Caco-2 (cell line): ENCODE measurements at regions not wholly inside any gene's neighbourhood (a gene's known extent, or its start where the extent isn't known, plus 50 kb on each side); places are given as distances from the start of the nearest gene placed in this dataset.

Experiments
- BruUV-seq: library from RNA; stranded (reverse); fragments of 400-500 nt; replicated peaks from 2 replicates; lab custom pipeline; 2021; lab: Mats Ljungman, UMichigan
- CTCF ChIA-PET: fragments of 300-600 bp; sonication (Branson Sonifier 250); formaldehyde crosslinking; loops from one replicate; lab custom pipeline; 2022; ENCODE audit warnings: antibody characterized with exemption; lab: Charles Lee
- POLR2A ChIA-PET: fragments of 300-600 bp; sonication (Branson Sonifier 250); formaldehyde crosslinking; loops from one replicate; lab custom pipeline; 2022; ENCODE audit warnings: antibody characterized with exemption; lab: Charles Lee
- DNase-seq, 2 experiments: peaks; one replicate each; pipeline versions ENCODE4 v3.0.0 to v3.0.0-alpha.2; 2020 to 2022
- H3K27me3 ChIP-seq: replicated peaks from 2 replicates; pipeline ENCODE4 v1.6.0; 2011; ENCODE audit warnings: low read length; ENCODE audit not compliant: control insufficient read depth, insufficient read depth
- H3K36me3 ChIP-seq: 2 replicates; pipeline ENCODE4 v1.5.1; 2011; ENCODE audit warnings: low read length; ENCODE audit not compliant: control insufficient read depth, insufficient read depth
- H3K4me1 ChIP-seq: fragments of 250-450 bp; sonication (Bioruptor Pico); 2 replicates; pipeline ENCODE4 v1.5.1; 2020; ENCODE audit warnings: mild to moderate bottlenecking
- H3K4me3 ChIP-seq: 2 replicates; pipeline ENCODE4 v1.5.1; 2011; ENCODE audit warnings: low read depth, mild to moderate bottlenecking, control low read depth, low read length
- H3K9me3 ChIP-seq: fragments of 250-450 bp; sonication (Bioruptor Pico); 2 replicates; pipeline ENCODE4 v1.5.1; 2020; ENCODE audit warnings: mild to moderate bottlenecking, moderate library complexity
- H3K27ac Mint-ChIP-seq: one replicate; pipeline ENCODE4 v1.8.0; 2022; ENCODE audit warnings: mixed read lengths; ENCODE audit not compliant: unreplicated experiment
- H3K27me3 Mint-ChIP-seq: one replicate; pipeline ENCODE4 v1.8.0; 2022; ENCODE audit warnings: mixed read lengths; ENCODE audit not compliant: insufficient read depth, unreplicated experiment
- H3K36me3 Mint-ChIP-seq: one replicate; pipeline ENCODE4 v1.8.0; 2022; ENCODE audit warnings: mild to moderate bottlenecking, mixed read lengths; ENCODE audit not compliant: insufficient read depth, unreplicated experiment
- H3K4me1 Mint-ChIP-seq: one replicate; pipeline ENCODE4 v1.8.0; 2022; ENCODE audit warnings: low read depth, mixed read lengths; ENCODE audit not compliant: unreplicated experiment
- H3K4me3 Mint-ChIP-seq: one replicate; pipeline ENCODE4 v1.8.0; 2022; ENCODE audit warnings: mild to moderate bottlenecking, moderate library complexity, mixed read lengths; ENCODE audit not compliant: unreplicated experiment
- H3K9me3 Mint-ChIP-seq: one replicate; pipeline ENCODE4 v1.8.0; 2022; ENCODE audit warnings: mixed read lengths; ENCODE audit not compliant: unreplicated experiment
- intact Hi-C: fragments of 100-400 bp; cut with micrococcal nuclease; formaldehyde crosslinking; loops from one replicate; pipeline ENCODE4 v1.10.0; 2022; ENCODE audit not compliant: unreplicated experiment
- TF ChIP-seq, protein P1 (sequence below), 2 experiments: fragments of 200-600 bp in 1 of 2; IDR thresholded peaks; 1 replicate in 1 of 2; 2 replicates in 1 of 2; pipeline versions ENCODE4 v1.5.1 to v1.8.0; 2011 to 2022; ENCODE audit warnings: antibody characterized with exemption in 1 of 2, control low read depth in 1 of 2, inconsistent platforms in 1 of 2, low read depth in 1 of 2, low read length in 1 of 2, mild to moderate bottlenecking in 1 of 2, moderate library complexity in 1 of 2; ENCODE audit not compliant: insufficient read depth in 1 of 2, severe bottlenecking in 1 of 2, unreplicated experiment in 1 of 2

DNA sequence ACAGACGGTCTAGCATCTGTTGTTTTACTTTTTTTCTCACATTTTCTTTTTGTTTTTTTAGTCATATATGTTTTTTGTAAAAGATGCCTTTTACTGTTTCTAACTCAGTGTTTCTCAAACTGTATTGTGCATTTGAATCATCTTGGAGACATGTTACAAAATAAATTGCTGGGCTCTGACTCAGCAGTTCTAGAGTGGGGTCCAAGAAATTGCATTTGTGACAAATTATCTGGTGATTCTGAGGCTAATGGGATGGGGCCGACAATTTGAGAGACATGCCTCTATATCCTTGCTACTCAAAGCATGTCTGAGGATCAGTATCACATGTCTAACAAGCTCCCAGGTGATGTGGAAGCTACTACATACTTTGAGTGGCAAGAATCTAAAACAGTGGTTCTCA, 478.8 kb downstream of the PLCL1 start:
- Mint-ChIP-seq H3K9me3 (no peaks in the 10 kb centered on the region), H3K27ac (no peak overlapping the region), H3K36me3 (no peaks in the 10 kb centered on the region), H3K4me3 (no peak overlapping the region), H3K4me1 (no peaks in the 10 kb centered on the region), H3K27me3 (peaks cover 17% of the 10 kb centered on the region)
- no peaks in the 10 kb centered on the region for H3K36me3 ChIP-seq
- CTCF ChIA-PET = no interaction called here
- POLR2A ChIA-PET = no interaction called here
- no peak for DNase-seq
- no peaks in the 10 kb centered on the region for H3K27me3 ChIP-seq
- H3K9me3 ChIP-seq = no peaks in the 10 kb centered on the region
- intact Hi-C loops = no loop called here
- TF ChIP-seq, protein P1, sequence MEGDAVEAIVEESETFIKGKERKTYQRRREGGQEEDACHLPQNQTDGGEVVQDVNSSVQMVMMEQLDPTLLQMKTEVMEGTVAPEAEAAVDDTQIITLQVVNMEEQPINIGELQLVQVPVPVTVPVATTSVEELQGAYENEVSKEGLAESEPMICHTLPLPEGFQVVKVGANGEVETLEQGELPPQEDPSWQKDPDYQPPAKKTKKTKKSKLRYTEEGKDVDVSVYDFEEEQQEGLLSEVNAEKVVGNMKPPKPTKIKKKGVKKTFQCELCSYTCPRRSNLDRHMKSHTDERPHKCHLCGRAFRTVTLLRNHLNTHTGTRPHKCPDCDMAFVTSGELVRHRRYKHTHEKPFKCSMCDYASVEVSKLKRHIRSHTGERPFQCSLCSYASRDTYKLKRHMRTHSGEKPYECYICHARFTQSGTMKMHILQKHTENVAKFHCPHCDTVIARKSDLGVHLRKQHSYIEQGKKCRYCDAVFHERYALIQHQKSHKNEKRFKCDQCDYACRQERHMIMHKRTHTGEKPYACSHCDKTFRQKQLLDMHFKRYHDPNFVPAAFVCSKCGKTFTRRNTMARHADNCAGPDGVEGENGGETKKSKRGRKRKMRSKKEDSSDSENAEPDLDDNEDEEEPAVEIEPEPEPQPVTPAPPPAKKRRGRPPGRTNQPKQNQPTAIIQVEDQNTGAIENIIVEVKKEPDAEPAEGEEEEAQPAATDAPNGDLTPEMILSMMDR (IDR thresholded peaks at IDR 0.05; ENCODE audit: insufficient read depth in 1 of 2, low read depth in 1 of 2, low read length in 1 of 2, severe bottlenecking in 1 of 2, unreplicated experiment in 1 of 2) = no peak
- no TSS peak for BruUV-seq
- H3K4me1 ChIP-seq = no peaks in the 10 kb centered on the region
- no peak overlapping the region for H3K4me3 ChIP-seq

DNA sequence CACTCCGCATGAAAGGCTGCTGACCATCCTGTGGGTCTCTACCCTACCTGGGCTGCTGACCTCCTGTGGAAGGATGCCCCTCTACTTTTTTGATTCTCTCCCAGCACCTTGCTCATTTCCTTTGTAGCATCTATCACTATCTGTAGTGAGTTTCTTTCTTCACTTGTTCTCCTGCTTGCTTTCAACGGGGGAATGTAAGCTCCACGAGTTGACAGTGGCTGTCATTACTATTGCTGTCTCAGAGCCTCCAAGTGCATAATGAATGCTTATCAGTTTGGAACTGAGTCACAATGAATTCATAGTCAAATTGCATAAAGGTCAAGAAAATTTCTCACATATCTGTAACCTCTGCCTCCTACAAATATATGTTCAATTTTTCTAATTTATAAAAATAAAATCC, 477.7 kb downstream of the PLCL1 start:
- Histone ChIP-seq H3K4me3 (no peak overlapping the region), H3K27me3 (no peaks in the 10 kb centered on the region), H3K4me1 (no peaks in the 10 kb centered on the region), H3K9me3 (no peaks in the 10 kb centered on the region), H3K36me3 (no peaks in the 10 kb centered on the region)
- H3K27ac Mint-ChIP-seq = no peak overlapping the region
- POLR2A ChIA-PET = no interaction called here
- no TSS peak for BruUV-seq
- H3K4me3 Mint-ChIP-seq = no peak overlapping the region
- H3K9me3 Mint-ChIP-seq = no peaks in the 10 kb centered on the region
- CTCF ChIA-PET = no interaction called here
- DNase-seq = no peak
- H3K4me1 Mint-ChIP-seq = no peaks in the 10 kb centered on the region
- peaks cover 17% of the 10 kb centered on the region for H3K27me3 Mint-ChIP-seq
- intact Hi-C loops = no loop called here
- TF ChIP-seq, protein P1 (IDR thresholded peaks at IDR 0.05; ENCODE audit: insufficient read depth in 1 of 2, low read depth in 1 of 2, low read length in 1 of 2, severe bottlenecking in 1 of 2, unreplicated experiment in 1 of 2) = no peak
- H3K36me3 Mint-ChIP-seq = no peaks in the 10 kb centered on the region

DNA sequence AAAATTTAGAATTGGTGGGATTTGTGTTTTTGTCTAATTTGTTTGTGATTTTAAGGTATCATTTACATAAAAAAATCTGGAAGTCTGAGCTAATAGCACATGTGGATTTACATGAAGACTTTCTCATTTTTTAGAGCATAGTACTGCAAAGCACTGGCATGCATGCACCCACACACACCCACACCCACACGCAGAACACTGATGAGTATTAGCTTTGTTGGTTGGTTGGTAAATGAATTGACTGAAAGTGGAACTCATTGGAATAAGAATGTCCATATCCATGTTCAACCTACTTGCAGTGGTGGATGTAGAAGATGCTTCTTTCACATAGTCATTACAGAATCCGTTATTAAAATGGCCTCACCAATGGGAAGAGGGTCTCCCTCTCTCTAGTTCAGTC, 475.8 kb downstream of the PLCL1 start:
- H3K9me3 ChIP-seq = no peaks in the 10 kb centered on the region
- Mint-ChIP-seq H3K4me3 (no peak overlapping the region), H3K4me1 (no peaks in the 10 kb centered on the region), H3K36me3 (no peaks in the 10 kb centered on the region), H3K9me3 (no peaks in the 10 kb centered on the region), H3K27ac (no peak overlapping the region), H3K27me3 (peaks cover 11% of the 10 kb centered on the region)
- no peak overlapping the region for H3K4me3 ChIP-seq
- DNase-seq = no peak
- ChIA-PET POLR2A (no interaction called here), CTCF (no interaction called here)
- BruUV-seq = no TSS peak
- no peaks in the 10 kb centered on the region for H3K36me3 ChIP-seq
- no peaks in the 10 kb centered on the region for H3K27me3 ChIP-seq
- TF ChIP-seq, protein P1 (IDR thresholded peaks at IDR 0.05; ENCODE audit: insufficient read depth in 1 of 2, low read depth in 1 of 2, low read length in 1 of 2, severe bottlenecking in 1 of 2, unreplicated experiment in 1 of 2) = no peak
- H3K4me1 ChIP-seq = no peaks in the 10 kb centered on the region
- intact Hi-C loops = no loop called here
